ENCODE measurements at regions not wholly inside any gene's neighbourhood (a gene's known extent, or its start where the extent isn't known, plus 50 kb on each side); places are given as distances from the start of the nearest gene placed in this dataset.

DNA sequence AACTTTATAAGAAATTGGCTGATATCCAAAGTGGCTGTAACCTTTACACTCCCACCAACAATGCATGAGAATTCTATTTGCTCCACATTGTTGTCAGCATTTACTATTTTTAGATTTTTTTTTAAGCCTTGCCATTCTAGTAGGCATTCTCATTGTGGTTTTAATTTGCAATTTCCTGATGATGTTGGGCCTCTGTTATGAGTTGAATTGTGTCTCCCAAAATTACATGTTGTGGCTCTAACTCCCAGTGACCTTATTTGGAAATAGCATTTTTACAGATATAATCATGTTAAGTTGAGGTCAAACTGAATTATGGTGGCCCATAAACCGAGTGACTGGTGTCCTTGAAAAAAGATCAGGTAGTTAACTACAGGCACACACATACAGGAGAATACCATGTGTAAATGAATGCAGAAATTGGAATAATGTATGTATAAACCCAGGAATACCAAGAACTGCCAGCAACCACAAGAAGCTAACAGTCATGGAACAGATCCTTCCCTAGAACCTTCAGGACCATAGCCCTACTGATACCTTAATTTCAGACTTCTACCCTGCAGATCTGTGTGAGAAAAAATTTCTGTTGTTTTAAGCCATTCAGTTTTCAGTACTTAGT lies 348.8 kb upstream of the DAB1 start:
- Histone ChIP-seq H3K79me2 (ENCODE audit: insufficient read depth, low read length) (no peaks in the 10 kb centered on the region), H3K27ac (ENCODE audit: low read depth, low read length) (no peak overlapping the region), H3K9me2 (ENCODE audit: insufficient read depth) (no peaks in the 10 kb centered on the region), H3K9me3 (ENCODE audit: control insufficient read depth in 1 of 2, insufficient read depth in 1 of 2, low read depth in 1 of 2, low read length in 2 of 2) (no peaks in the 10 kb centered on the region), H3K4me1 (ENCODE audit: control insufficient read depth in 1 of 2, insufficient read depth in 2 of 2, low read length in 2 of 2) (no peaks in the 10 kb centered on the region), H3K4me3 (replicated peaks in 1 of 2; ENCODE audit: low read depth in 1 of 2, low read length in 2 of 2) (no peak overlapping the region), H4K20me1 (ENCODE audit: insufficient read depth) (no peaks in the 10 kb centered on the region), H3K27me3 (ENCODE audit: insufficient read depth, low read length) (no peaks in the 10 kb centered on the region), H3K4me2 (ENCODE audit: low read length) (no peak overlapping the region), H3K36me3 (ENCODE audit: control insufficient read depth in 1 of 2, insufficient read depth in 2 of 2, low read length in 2 of 2) (no peaks in the 10 kb centered on the region), H2AFZ (ENCODE audit: low read depth, low read length, poor library complexity, severe bottlenecking) (no peak overlapping the region), H3K9ac (ENCODE audit: low read length) (no peak overlapping the region)
- ChIA-PET RAD21 (ENCODE audit: low non-redundant PET in 1 of 2, low total read pairs in 2 of 2, uncharacterized antibody in 2 of 2, unreplicated experiment in 2 of 2) (no interaction called here), POLR2A (no interaction called here), CTCF (no interaction called here)
- DNase-seq (ENCODE audit: low read depth, low spot score) (no peak), ATAC-seq (no peak)
- intact Hi-C loops (cut with micrococcal nuclease), result no loop called here
- TF ChIP-seq CBX3 (IDR thresholded peaks at IDR 0.05; ENCODE audit: low read depth) (no peak), SIN3A (IDR thresholded peaks at IDR 0.05; ENCODE audit: low read depth) (no peak)
- no TSS peak for BruUV-seq (replicated peaks)

DNA sequence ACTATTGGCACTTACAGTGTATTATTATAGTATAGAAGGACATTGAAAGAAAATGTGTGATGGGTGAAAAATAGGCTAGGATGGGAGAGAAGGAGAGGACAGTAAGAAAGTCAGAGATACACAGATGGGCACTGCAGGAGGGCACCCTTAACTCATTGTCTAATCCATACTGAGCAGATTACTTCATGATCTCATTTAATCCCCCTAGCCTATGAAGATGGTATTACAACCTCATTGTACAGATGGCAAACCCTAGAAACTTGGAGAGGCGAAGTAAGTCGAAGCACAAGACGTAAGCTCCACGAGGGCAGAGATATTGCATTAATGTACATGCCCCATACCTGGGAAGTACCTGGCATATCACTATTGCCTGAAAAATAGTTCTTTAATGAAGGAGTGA lies 346.9 kb upstream of the DAB1 start:
- no peaks in the 10 kb centered on the region for H4K20me1 ChIP-seq (ENCODE audit: insufficient read depth)
- ATAC-seq (peak; percentile 47; the same call in 1 of the 2 replicates), DNase-seq (ENCODE audit: low read depth, low spot score) (no peak)
- H3K36me3 ChIP-seq (ENCODE audit: control insufficient read depth in 1 of 2, insufficient read depth in 2 of 2, low read length in 2 of 2), result no peaks in the 10 kb centered on the region
- H3K4me1 ChIP-seq (ENCODE audit: control insufficient read depth in 1 of 2, insufficient read depth in 2 of 2, low read length in 2 of 2), result no peaks in the 10 kb centered on the region
- intact Hi-C loops (cut with micrococcal nuclease), result no loop called here
- H3K27ac ChIP-seq (ENCODE audit: low read depth, low read length), result no peak overlapping the region
- ChIA-PET RAD21 (ENCODE audit: low non-redundant PET in 1 of 2, low total read pairs in 2 of 2, uncharacterized antibody in 2 of 2, unreplicated experiment in 2 of 2) (no interaction called here), CTCF (no interaction called here), POLR2A (no interaction called here)
- no TSS peak for BruUV-seq (replicated peaks)
- no peaks in the 10 kb centered on the region for H3K9me2 ChIP-seq (ENCODE audit: insufficient read depth)
- no peak overlapping the region for H3K4me2 ChIP-seq (ENCODE audit: low read length)
- H2AFZ ChIP-seq (ENCODE audit: low read depth, low read length, poor library complexity, severe bottlenecking), result no peak overlapping the region
- H3K9me3 ChIP-seq (ENCODE audit: control insufficient read depth in 1 of 2, insufficient read depth in 1 of 2, low read depth in 1 of 2, low read length in 2 of 2), result no peaks in the 10 kb centered on the region
- TF ChIP-seq EGR1 (IDR thresholded peaks at IDR 0.05; ENCODE audit: low read depth), result no peak
- TF ChIP-seq, protein P1, sequence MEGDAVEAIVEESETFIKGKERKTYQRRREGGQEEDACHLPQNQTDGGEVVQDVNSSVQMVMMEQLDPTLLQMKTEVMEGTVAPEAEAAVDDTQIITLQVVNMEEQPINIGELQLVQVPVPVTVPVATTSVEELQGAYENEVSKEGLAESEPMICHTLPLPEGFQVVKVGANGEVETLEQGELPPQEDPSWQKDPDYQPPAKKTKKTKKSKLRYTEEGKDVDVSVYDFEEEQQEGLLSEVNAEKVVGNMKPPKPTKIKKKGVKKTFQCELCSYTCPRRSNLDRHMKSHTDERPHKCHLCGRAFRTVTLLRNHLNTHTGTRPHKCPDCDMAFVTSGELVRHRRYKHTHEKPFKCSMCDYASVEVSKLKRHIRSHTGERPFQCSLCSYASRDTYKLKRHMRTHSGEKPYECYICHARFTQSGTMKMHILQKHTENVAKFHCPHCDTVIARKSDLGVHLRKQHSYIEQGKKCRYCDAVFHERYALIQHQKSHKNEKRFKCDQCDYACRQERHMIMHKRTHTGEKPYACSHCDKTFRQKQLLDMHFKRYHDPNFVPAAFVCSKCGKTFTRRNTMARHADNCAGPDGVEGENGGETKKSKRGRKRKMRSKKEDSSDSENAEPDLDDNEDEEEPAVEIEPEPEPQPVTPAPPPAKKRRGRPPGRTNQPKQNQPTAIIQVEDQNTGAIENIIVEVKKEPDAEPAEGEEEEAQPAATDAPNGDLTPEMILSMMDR (IDR thresholded peaks at IDR 0.05 in 2 of 3, conservative IDR thresholded peaks at IDR 0.05 in 1 of 3; ENCODE audit: borderline replicate concordance in 1 of 3, insufficient read depth in 1 of 3, low read depth in 2 of 3, low read length in 2 of 3), result peak in 2 of 3 experiments; percentile 19 to 31; a peak in 2 of 6 replicates
- no peak overlapping the region for H3K4me3 ChIP-seq (replicated peaks in 1 of 2; ENCODE audit: low read depth in 1 of 2, low read length in 2 of 2)
- H3K79me2 ChIP-seq (ENCODE audit: insufficient read depth, low read length), result no peaks in the 10 kb centered on the region
- H3K9ac ChIP-seq (ENCODE audit: low read length), result no peak overlapping the region
- H3K27me3 ChIP-seq (ENCODE audit: insufficient read depth, low read length), result no peaks in the 10 kb centered on the region
